ENCODE measurements at regions not wholly inside any gene's neighbourhood (a gene's known extent, or its start where the extent isn't known, plus 50 kb on each side); places are given as distances from the start of the nearest gene placed in this dataset.

DNA sequence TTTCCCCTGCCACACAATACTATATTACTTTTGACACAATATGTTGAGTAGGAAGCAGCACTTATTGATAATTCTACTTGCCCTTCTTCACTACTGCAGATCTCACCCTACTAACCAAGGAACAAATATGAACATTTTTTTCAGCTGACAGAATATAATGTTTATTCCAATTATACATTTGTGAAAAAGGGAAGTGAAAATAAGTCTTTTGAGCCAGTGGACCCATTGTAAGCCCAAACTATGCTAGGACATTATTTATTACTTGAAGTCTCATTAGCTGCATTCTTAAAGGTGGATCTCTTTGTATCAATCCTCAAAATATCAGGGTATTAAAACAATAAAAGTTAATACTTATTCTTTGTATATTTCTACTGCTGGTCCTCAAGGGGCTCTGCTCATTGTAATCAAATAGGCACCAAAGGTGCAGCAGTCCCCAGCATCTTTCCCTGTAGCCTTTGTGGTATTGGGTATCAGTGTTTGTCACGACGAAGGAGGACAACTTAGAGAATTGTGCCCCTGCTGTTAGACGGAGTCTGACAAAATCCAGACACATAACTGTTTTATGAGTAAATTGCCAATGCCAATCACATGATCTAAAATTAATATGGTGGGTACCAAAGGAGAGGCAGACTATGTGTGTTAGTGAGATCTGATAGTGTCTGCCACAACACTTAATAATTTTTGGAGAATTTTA lies 453.5 kb upstream of the CDH9 start:
- intact Hi-C loops (cut with micrococcal nuclease; ENCODE audit: unreplicated experiment): no loop called here
- Histone ChIP-seq H3K79me2 (ENCODE audit: insufficient read depth, low read depth, low read length) (no peaks in the 10 kb centered on the region), H3K9me3 (ENCODE audit: low read length) (peaks cover 7% of the 10 kb centered on the region; the same call in 1 of the 2 replicates), H4K20me1 (ENCODE audit: insufficient read depth, low read length) (no peaks in the 10 kb centered on the region), H3K9me2 (ENCODE audit: insufficient read depth, low read length) (no peaks in the 10 kb centered on the region), H3K4me3 (ENCODE audit: low read depth, low read length, poor library complexity, severe bottlenecking) (no peak overlapping the region), H3K4me1 (ENCODE audit: insufficient read depth, low read length, poor library complexity, severe bottlenecking) (no peaks in the 10 kb centered on the region), H3K27ac (ENCODE audit: low read depth, low read length, poor library complexity, severe bottlenecking) (no peak overlapping the region), H3K4me2 (ENCODE audit: low read length) (no peak overlapping the region), H2AFZ (ENCODE audit: low read length) (no peak overlapping the region), H3K36me3 (ENCODE audit: insufficient read depth, low read length) (no peaks in the 10 kb centered on the region)
- no TSS peak for BruUV-seq (replicated peaks)
- TF ChIP-seq CTCF (conservative IDR thresholded peaks at IDR 0.05; ENCODE audit: low read length): no peak
- no peak for TF ChIP-seq EZH2phosphoT487 (IDR thresholded peaks at IDR 0.05; ENCODE audit: borderline replicate concordance, low read depth, low read length)
- DNase-seq (ENCODE audit: low spot score): no peak
- ChIA-PET POLR2A (interaction anchor here (0.7 kb wide), 1 partner anchor 475 kb away, joined by 3 read pairs; no protein-coding TSS in a partner anchor), CTCF (ENCODE audit: unreplicated experiment) (no interaction called here)

- TF ChIP-seq CTCF (conservative IDR thresholded peaks at IDR 0.05; ENCODE audit: low read length): no peak
- no peak for TF ChIP-seq EZH2phosphoT487 (IDR thresholded peaks at IDR 0.05; ENCODE audit: borderline replicate concordance, low read depth, low read length)
- H2AFZ ChIP-seq (ENCODE audit: low read length): no peak overlapping the region
- no TSS peak for BruUV-seq (replicated peaks)
- H3K9me2 ChIP-seq (ENCODE audit: insufficient read depth, low read length): no peaks in the 10 kb centered on the region
- no peak for DNase-seq (ENCODE audit: low spot score)
- H3K27ac ChIP-seq (ENCODE audit: low read depth, low read length, poor library complexity, severe bottlenecking): no peak overlapping the region
- POLR2A ChIA-PET: no interaction called here
- no peaks in the 10 kb centered on the region for H3K36me3 ChIP-seq (ENCODE audit: insufficient read depth, low read length)
- no peaks in the 10 kb centered on the region for H3K4me1 ChIP-seq (ENCODE audit: insufficient read depth, low read length, poor library complexity, severe bottlenecking)
- no peaks in the 10 kb centered on the region for H3K79me2 ChIP-seq (ENCODE audit: insufficient read depth, low read depth, low read length)
- peaks cover 7% of the 10 kb centered on the region; the same call in 1 of the 2 replicates for H3K9me3 ChIP-seq (ENCODE audit: low read length)
- CTCF ChIA-PET (ENCODE audit: unreplicated experiment): no interaction called here
- intact Hi-C loops (cut with micrococcal nuclease; ENCODE audit: unreplicated experiment): no loop called here
- no peak overlapping the region for H3K4me2 ChIP-seq (ENCODE audit: low read length)
- no peak overlapping the region for H3K4me3 ChIP-seq (ENCODE audit: low read depth, low read length, poor library complexity, severe bottlenecking)
- H4K20me1 ChIP-seq (ENCODE audit: insufficient read depth, low read length): no peaks in the 10 kb centered on the region
Observed at GRCh38 chr5:27491047-27491446, 452.7 kb upstream of the CDH9 start.

GRCh38 chr5:27489701-27490100 lies 451.3 kb upstream of the CDH9 start:
- Histone ChIP-seq H3K4me2 (ENCODE audit: low read length) (no peak overlapping the region), H3K36me3 (ENCODE audit: insufficient read depth, low read length) (no peaks in the 10 kb centered on the region), H4K20me1 (ENCODE audit: insufficient read depth, low read length) (no peaks in the 10 kb centered on the region), H3K4me3 (ENCODE audit: low read depth, low read length, poor library complexity, severe bottlenecking) (no peak overlapping the region), H2AFZ (ENCODE audit: low read length) (no peak overlapping the region), H3K27ac (ENCODE audit: low read depth, low read length, poor library complexity, severe bottlenecking) (no peak overlapping the region), H3K9me3 (ENCODE audit: low read length) (peaks cover 7% of the 10 kb centered on the region; the same call in 1 of the 2 replicates), H3K9me2 (ENCODE audit: insufficient read depth, low read length) (no peaks in the 10 kb centered on the region), H3K79me2 (ENCODE audit: insufficient read depth, low read depth, low read length) (no peaks in the 10 kb centered on the region), H3K4me1 (ENCODE audit: insufficient read depth, low read length, poor library complexity, severe bottlenecking) (no peaks in the 10 kb centered on the region)
- no TSS peak for BruUV-seq (replicated peaks)
- TF ChIP-seq EZH2phosphoT487 (IDR thresholded peaks at IDR 0.05; ENCODE audit: borderline replicate concordance, low read depth, low read length): no peak
- no peak for TF ChIP-seq CTCF (conservative IDR thresholded peaks at IDR 0.05; ENCODE audit: low read length)
- POLR2A ChIA-PET: no interaction called here
- DNase-seq (ENCODE audit: low spot score): no peak
- intact Hi-C loops (cut with micrococcal nuclease; ENCODE audit: unreplicated experiment): no loop called here
- CTCF ChIA-PET (ENCODE audit: unreplicated experiment): no interaction called here

Measured in OCI-LY7 (cell line).